RWPE2 (cell line): ENCODE measurements at regions not wholly inside any gene's neighbourhood (a gene's known extent, or its start where the extent isn't known, plus 50 kb on each side); places are given as distances from the start of the nearest gene placed in this dataset.
"Not testable (repeated sequence)": the region's sequence is repeated elsewhere in the genome, so short reads cannot be mapped to it uniquely, and the experiment has no call there.

Experiments
- ATAC-seq: fragments of 200-7000 bp; cut with Tn5 transposase; 3 replicates; pipeline ENCODE4 v1.9.1; 2021; ENCODE audit warnings: low read depth
- DNase-seq: peaks from one replicate; pipeline ENCODE4 v3.0.0-alpha.2; 2020; ENCODE audit warnings: low spot score
- H3K27ac ChIP-seq: fragments of 450-650 bp; 2 replicates; pipeline ENCODE4 v1.5.1; 2017; ENCODE audit warnings: mild to moderate bottlenecking; ENCODE audit not compliant: poor library complexity, severe bottlenecking
- H3K27me3 ChIP-seq: fragments of 250-450 bp; sonication (Bioruptor Pico); 2 replicates; pipeline ENCODE4 v1.5.1; 2021; ENCODE audit warnings: mild to moderate bottlenecking, moderate library complexity; ENCODE audit not compliant: insufficient read depth, poor library complexity, severe bottlenecking
- H3K36me3 ChIP-seq: fragments of 250-450 bp; sonication (Bioruptor Pico); 2 replicates; pipeline ENCODE4 v1.5.1; 2020; ENCODE audit warnings: low read depth, mild to moderate bottlenecking, moderate library complexity
- H3K4me1 ChIP-seq: fragments of 250-450 bp; sonication (Bioruptor Pico); 2 replicates; pipeline ENCODE4 v1.5.1; 2021; ENCODE audit warnings: mild to moderate bottlenecking, moderate library complexity; ENCODE audit not compliant: insufficient read depth, poor library complexity, severe bottlenecking
- H3K4me3 ChIP-seq: fragments of 250-450 bp; sonication (Bioruptor Pico); 2 replicates; pipeline ENCODE4 v1.5.1; 2021; ENCODE audit warnings: mild to moderate bottlenecking, moderate library complexity; ENCODE audit not compliant: severe bottlenecking
- H3K9me3 ChIP-seq: fragments of 250-450 bp; sonication (Bioruptor Pico); 2 replicates; pipeline ENCODE4 v1.5.1; 2021; ENCODE audit warnings: mild to moderate bottlenecking, moderate library complexity; ENCODE audit not compliant: severe bottlenecking
- CTCF ChIP-seq: fragments of 450-650 bp; IDR thresholded peaks from one replicate; pipeline ENCODE4 v1.5.1; 2017; ENCODE audit warnings: mild to moderate bottlenecking, moderate library complexity; ENCODE audit not compliant: poor library complexity, severe bottlenecking

GRCh38 chr11:100442017-100442416 lies 245.1 kb upstream of the ARHGAP42 start:
- TF ChIP-seq CTCF, result no peak
- DNase-seq (no peak), ATAC-seq (no peak)
- Histone ChIP-seq H3K27ac (no peak overlapping the region), H3K36me3 (no peaks in the 10 kb centered on the region), H3K27me3 (no peaks in the 10 kb centered on the region), H3K9me3 (no peaks in the 10 kb centered on the region), H3K4me1 (no peaks in the 10 kb centered on the region), H3K4me3 (no peak overlapping the region)

- TF ChIP-seq CTCF, result no peak
- Histone ChIP-seq H3K9me3 (no peaks in the 10 kb centered on the region), H3K36me3 (no peaks in the 10 kb centered on the region), H3K27ac (no peak overlapping the region), H3K4me3 (no peak overlapping the region), H3K27me3 (no peaks in the 10 kb centered on the region), H3K4me1 (no peaks in the 10 kb centered on the region)
- no peak for ATAC-seq
- no peak for DNase-seq
Observed at GRCh38 chr11:100445231-100445735, 241.8 kb upstream of the ARHGAP42 start.

- not testable (repeated sequence) for H3K36me3 ChIP-seq, H3K27me3 ChIP-seq, DNase-seq, ATAC-seq, H3K27ac ChIP-seq, H3K4me1 ChIP-seq, H3K4me3 ChIP-seq, H3K9me3 ChIP-seq
Observed at GRCh38 chr11:100451801-100452460, 235.2 kb upstream of the ARHGAP42 start.

- H3K27me3 ChIP-seq, result no peaks in the 10 kb centered on the region
- H3K9me3 ChIP-seq, result no peaks in the 10 kb centered on the region
- TF ChIP-seq CTCF, result no peak
- H3K36me3 ChIP-seq, result no peaks in the 10 kb centered on the region
- DNase-seq, result no peak
- no peak overlapping the region for H3K27ac ChIP-seq
- no peaks in the 10 kb centered on the region for H3K4me1 ChIP-seq
- no peak for ATAC-seq
- H3K4me3 ChIP-seq, result no peak overlapping the region
Observed at GRCh38 chr11:100459811-100460210, 227.3 kb upstream of the ARHGAP42 start.

GRCh38 chr11:100460426-100460825 lies 226.7 kb upstream of the ARHGAP42 start:
- Histone ChIP-seq H3K4me1 (no peaks in the 10 kb centered on the region), H3K4me3 (no peak overlapping the region), H3K27me3 (no peaks in the 10 kb centered on the region), H3K9me3 (no peaks in the 10 kb centered on the region), H3K36me3 (no peaks in the 10 kb centered on the region), H3K27ac (no peak overlapping the region)
- DNase-seq (no peak), ATAC-seq (no peak)
- TF ChIP-seq CTCF, result no peak
